HG02981 (cell line): ENCODE measurements at regions not wholly inside any gene's neighbourhood (a gene's known extent, or its start where the extent isn't known, plus 50 kb on each side); places are given as distances from the start of the nearest gene placed in this dataset.

Experiments used
- ATAC-seq: cut with Tn5 transposase; IDR thresholded peaks from one replicate; pipeline ENCODE4 v1.9.1; 2021; ENCODE audit warnings: mild to moderate bottlenecking, moderate library complexity; ENCODE audit not compliant: unreplicated experiment

- peak; percentile 76 for ATAC-seq
Observed at GRCh38 chr6:15879371-15880261, 216.8 kb upstream of the DTNBP1 start.

- ATAC-seq, result no peak
Observed at GRCh38 chr6:15877231-15877630, 214.4 kb upstream of the DTNBP1 start.

- peak; percentile 45 for ATAC-seq
Observed at GRCh38 chr6:15876406-15876805, 213.6 kb upstream of the DTNBP1 start.

- ATAC-seq, result no peak
Observed at GRCh38 chr6:15875797-15876196, 213.0 kb upstream of the DTNBP1 start.

GRCh38 chr6:15874821-15875220, 212.0 kb upstream of the DTNBP1 start:
- no peak for ATAC-seq

GRCh38 chr6:15874326-15874725, 211.5 kb upstream of the DTNBP1 start:
- ATAC-seq, result no peak

GRCh38 chr6:15872241-15873103, 209.6 kb upstream of the DTNBP1 start:
- no peak for ATAC-seq

GRCh38 chr6:15871276-15871675, 208.4 kb upstream of the DTNBP1 start:
- ATAC-seq, result no peak

- no peak for ATAC-seq
Observed at GRCh38 chr6:15870333-15871043, 207.7 kb upstream of the DTNBP1 start.

GRCh38 chr6:15864708-15865062, 201.9 kb upstream of the DTNBP1 start:
- no peak for ATAC-seq

- no peak for ATAC-seq
Observed at GRCh38 chr6:15864038-15864707, 201.3 kb upstream of the DTNBP1 start.

GRCh38 chr6:15862810-15863209, 200.0 kb upstream of the DTNBP1 start:
- ATAC-seq, result no peak

GRCh38 chr6:15861486-15861885, 198.7 kb upstream of the DTNBP1 start:
- ATAC-seq, result no peak

GRCh38 chr6:15854826-15855710, 192.2 kb upstream of the DTNBP1 start:
- ATAC-seq, result no peak

GRCh38 chr6:15854378-15854777, 191.6 kb upstream of the DTNBP1 start:
- ATAC-seq, result no peak

- no peak for ATAC-seq
Observed at GRCh38 chr6:15853259-15853658, 190.4 kb upstream of the DTNBP1 start.

GRCh38 chr6:15852289-15852688, 189.5 kb upstream of the DTNBP1 start:
- no peak for ATAC-seq

- no peak for ATAC-seq
Observed at GRCh38 chr6:15849395-15849794, 186.6 kb upstream of the DTNBP1 start.

GRCh38 chr6:15845492-15845891, 182.7 kb upstream of the DTNBP1 start:
- no peak for ATAC-seq

GRCh38 chr6:15843764-15844163, 180.9 kb upstream of the DTNBP1 start:
- ATAC-seq, result no peak
